NCI-H2227 treated with DMSO at 0.1 percent for 48 hours (cell line): ENCODE measurements at regions not wholly inside any gene's neighbourhood (a gene's known extent, or its start where the extent isn't known, plus 50 kb on each side); places are given as distances from the start of the nearest gene placed in this dataset.

ENCODE experiments used
- DNase-seq: peaks from one replicate; lab custom pipeline; 2025; lab: John Stamatoyannopoulos, UW

- no peak for DNase-seq
These were observed 452.9 kb downstream of the MN1 start for GRCh38 chr22:27348634-27349033.

GRCh38 chr22:27349456-27349855, 452.1 kb downstream of the MN1 start:
- DNase-seq, result no peak

- DNase-seq, result no peak
These were observed 451.2 kb downstream of the MN1 start for GRCh38 chr22:27350306-27350705.

- DNase-seq, result no peak
These were observed 449.1 kb downstream of the MN1 start for GRCh38 chr22:27352426-27352825.

- no peak for DNase-seq
These were observed 443.3 kb downstream of the MN1 start for GRCh38 chr22:27358096-27358870.

GRCh38 chr22:27370269-27370668, 431.3 kb downstream of the MN1 start:
- DNase-seq, result no peak

- no peak for DNase-seq
These were observed 430.6 kb downstream of the MN1 start for GRCh38 chr22:27370987-27371386.

- DNase-seq, result no peak
These were observed 429.2 kb downstream of the MN1 start for GRCh38 chr22:27372364-27372763.

GRCh38 chr22:27372969-27373670, 428.4 kb downstream of the MN1 start:
- DNase-seq, result peak; percentile 51

GRCh38 chr22:27377501-27378295, 423.9 kb downstream of the MN1 start:
- DNase-seq, result no peak

- DNase-seq, result no peak
These were observed 423.2 kb downstream of the MN1 start for GRCh38 chr22:27378311-27378800.

- no peak for DNase-seq
These were observed 422.6 kb downstream of the MN1 start for GRCh38 chr22:27378995-27379394.

GRCh38 chr22:27380855-27381254, 420.7 kb downstream of the MN1 start:
- no peak for DNase-seq

GRCh38 chr22:27381552-27381951, 420.0 kb downstream of the MN1 start:
- no peak for DNase-seq

GRCh38 chr22:27381960-27382742, 419.4 kb downstream of the MN1 start:
- no peak for DNase-seq

- DNase-seq, result no peak
These were observed 418.6 kb downstream of the MN1 start for GRCh38 chr22:27382947-27383346.

- no peak for DNase-seq
These were observed 417.7 kb downstream of the MN1 start for GRCh38 chr22:27383896-27384295.

- no peak for DNase-seq
These were observed 416.1 kb downstream of the MN1 start for GRCh38 chr22:27385261-27385998.

- DNase-seq, result peak; percentile 6
These were observed 415.4 kb downstream of the MN1 start for GRCh38 chr22:27386186-27386585.

GRCh38 chr22:27387561-27387960, 414.0 kb downstream of the MN1 start:
- no peak for DNase-seq

- no peak for DNase-seq
These were observed 413.4 kb downstream of the MN1 start for GRCh38 chr22:27388090-27388600.
